ENCODE measurements at regions not wholly inside any gene's neighbourhood (a gene's known extent, or its start where the extent isn't known, plus 50 kb on each side); places are given as distances from the start of the nearest gene placed in this dataset.

DNA sequence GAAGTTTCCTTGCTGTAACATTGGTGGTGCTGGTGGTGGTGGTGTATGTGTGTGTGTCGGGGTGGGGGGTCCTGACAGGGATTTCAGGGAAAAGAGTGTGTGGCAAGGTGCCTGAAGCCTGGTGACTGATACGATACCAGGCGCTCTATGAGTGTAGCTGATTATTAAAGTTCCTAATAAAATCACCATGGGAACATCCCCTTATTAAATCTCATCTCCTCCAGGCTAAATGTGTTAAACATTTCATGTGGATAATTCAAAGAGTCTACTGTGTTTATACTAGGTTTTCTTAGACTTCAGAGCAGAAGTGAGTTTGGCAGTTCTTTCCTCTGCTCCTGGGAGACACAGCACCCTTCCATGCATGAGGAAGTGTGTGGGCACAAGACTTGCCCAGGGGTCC lies 82.0 kb downstream of the THNSL2 start:
- Histone ChIP-seq H3K9me3 (ENCODE audit: control insufficient read depth in 1 of 2, insufficient read depth in 1 of 2, low read length in 2 of 2) (peaks cover 0 to 5% of the 10 kb centered on the region in 2 experiments), H3K4me1 (ENCODE audit: insufficient read depth, low read length) (peaks cover 3% of the 10 kb centered on the region), H3K27me3 (ENCODE audit: control insufficient read depth in 1 of 2, insufficient read depth in 2 of 2, low read length in 2 of 2) (peaks cover 0 to 6% of the 10 kb centered on the region in 2 experiments), H3K36me3 (ENCODE audit: insufficient read depth, low read length) (no peaks in the 10 kb centered on the region), H3K27ac (ENCODE audit: low read depth in 1 of 2, low read length in 2 of 2) (no peak overlapping the region), H3K4me3 (ENCODE audit: low read length) (no peak overlapping the region)
- Mint-ChIP-seq H3K27ac (no peak overlapping the region), H3K9me3 (no peaks in the 10 kb centered on the region), H3K4me3 (no peak overlapping the region), H3K27me3 (peaks cover 36% of the 10 kb centered on the region), H3K4me1 (ENCODE audit: low read depth) (no peaks in the 10 kb centered on the region), H3K36me3 (ENCODE audit: low read depth) (no peaks in the 10 kb centered on the region)
- TF ChIP-seq, protein P1, sequence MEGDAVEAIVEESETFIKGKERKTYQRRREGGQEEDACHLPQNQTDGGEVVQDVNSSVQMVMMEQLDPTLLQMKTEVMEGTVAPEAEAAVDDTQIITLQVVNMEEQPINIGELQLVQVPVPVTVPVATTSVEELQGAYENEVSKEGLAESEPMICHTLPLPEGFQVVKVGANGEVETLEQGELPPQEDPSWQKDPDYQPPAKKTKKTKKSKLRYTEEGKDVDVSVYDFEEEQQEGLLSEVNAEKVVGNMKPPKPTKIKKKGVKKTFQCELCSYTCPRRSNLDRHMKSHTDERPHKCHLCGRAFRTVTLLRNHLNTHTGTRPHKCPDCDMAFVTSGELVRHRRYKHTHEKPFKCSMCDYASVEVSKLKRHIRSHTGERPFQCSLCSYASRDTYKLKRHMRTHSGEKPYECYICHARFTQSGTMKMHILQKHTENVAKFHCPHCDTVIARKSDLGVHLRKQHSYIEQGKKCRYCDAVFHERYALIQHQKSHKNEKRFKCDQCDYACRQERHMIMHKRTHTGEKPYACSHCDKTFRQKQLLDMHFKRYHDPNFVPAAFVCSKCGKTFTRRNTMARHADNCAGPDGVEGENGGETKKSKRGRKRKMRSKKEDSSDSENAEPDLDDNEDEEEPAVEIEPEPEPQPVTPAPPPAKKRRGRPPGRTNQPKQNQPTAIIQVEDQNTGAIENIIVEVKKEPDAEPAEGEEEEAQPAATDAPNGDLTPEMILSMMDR (IDR thresholded peaks at IDR 0.05) = no peak
- CTCF ChIA-PET = no interaction called here
- POLR2A ChIA-PET = no interaction called here
- DNase-seq (no peak), ATAC-seq (ENCODE audit: poor library complexity) (no peak)
- intact Hi-C loops (cut with DNase I, micrococcal nuclease) = no loop called here

DNA sequence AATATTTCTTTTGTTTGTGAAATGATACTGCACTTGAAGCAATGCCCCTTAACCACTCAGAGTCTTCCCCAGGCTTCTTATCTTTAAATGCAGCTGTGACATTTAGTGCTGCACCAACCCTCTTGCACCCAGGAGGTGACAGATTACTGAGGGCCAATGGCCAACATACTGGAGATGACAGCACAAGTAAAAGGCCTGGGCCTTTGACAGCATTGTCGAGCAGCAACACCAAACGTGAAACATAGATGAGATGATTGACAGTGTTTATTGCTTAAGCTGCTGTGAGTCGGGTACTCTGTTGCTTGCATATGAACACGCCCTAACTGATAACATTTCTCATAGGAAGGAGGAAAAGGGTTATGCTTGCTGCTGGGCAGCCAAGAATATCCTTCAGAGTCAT lies 80.3 kb downstream of the THNSL2 start:
- Mint-ChIP-seq H3K36me3 (ENCODE audit: low read depth) (no peaks in the 10 kb centered on the region), H3K27ac (no peak overlapping the region), H3K4me3 (no peak overlapping the region), H3K4me1 (ENCODE audit: low read depth) (no peaks in the 10 kb centered on the region), H3K9me3 (no peaks in the 10 kb centered on the region), H3K27me3 (peaks cover 28% of the 10 kb centered on the region)
- no peak for DNase-seq
- H3K27ac ChIP-seq (ENCODE audit: low read depth in 1 of 2, low read length in 2 of 2) = no peak overlapping the region
- intact Hi-C loops (cut with DNase I, micrococcal nuclease) = no loop called here
- H3K36me3 ChIP-seq (ENCODE audit: insufficient read depth, low read length) = no peaks in the 10 kb centered on the region
- no peak overlapping the region for H3K4me3 ChIP-seq (ENCODE audit: low read length)
- CTCF ChIA-PET = no interaction called here
- TF ChIP-seq, protein P1 (IDR thresholded peaks at IDR 0.05) = no peak
- ATAC-seq (ENCODE audit: poor library complexity) = no peak
- peaks cover 3% of the 10 kb centered on the region for H3K4me1 ChIP-seq (ENCODE audit: insufficient read depth, low read length)
- peaks cover 0 to 6% of the 10 kb centered on the region in 2 experiments for H3K27me3 ChIP-seq (ENCODE audit: control insufficient read depth in 1 of 2, insufficient read depth in 2 of 2, low read length in 2 of 2)
- peaks cover 0 to 5% of the 10 kb centered on the region in 2 experiments for H3K9me3 ChIP-seq (ENCODE audit: control insufficient read depth in 1 of 2, insufficient read depth in 1 of 2, low read length in 2 of 2)
- POLR2A ChIA-PET = no interaction called here

DNA sequence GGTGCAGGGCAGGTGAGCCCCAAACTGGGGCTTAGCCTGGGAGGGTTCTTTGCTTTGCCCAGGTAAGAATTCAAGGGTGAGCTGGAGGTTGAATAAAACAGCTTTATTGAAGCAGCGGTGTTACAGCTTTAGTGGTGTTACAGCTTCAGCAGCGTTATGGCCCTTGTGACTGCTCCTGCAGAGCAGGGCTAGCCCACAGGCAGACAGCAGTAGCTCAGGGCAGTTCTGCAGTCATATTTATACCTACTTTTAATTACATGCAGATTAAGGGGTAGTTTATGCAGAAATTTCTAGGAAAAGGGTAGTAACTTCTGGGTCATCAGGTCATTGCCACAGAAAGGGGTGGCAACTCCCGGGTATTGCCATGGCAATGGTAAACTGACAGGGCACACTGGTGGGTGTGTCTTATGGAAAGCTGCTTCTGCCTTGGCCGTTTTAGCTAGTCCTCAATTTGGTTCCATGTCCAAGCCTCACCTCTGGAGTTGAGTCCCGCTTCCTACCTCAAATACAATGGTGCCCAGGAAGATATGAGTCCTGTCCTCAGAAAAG lies 78.2 kb downstream of the THNSL2 start:
- TF ChIP-seq, protein P1 (IDR thresholded peaks at IDR 0.05) = no peak
- CTCF ChIA-PET = no interaction called here
- H3K27me3 Mint-ChIP-seq = peaks cover 18% of the 10 kb centered on the region

More for the DNA sequence above, 78.2 kb downstream of the THNSL2 start:
- DNase-seq = no peak
- Histone ChIP-seq H3K27ac (ENCODE audit: low read depth in 1 of 2, low read length in 2 of 2) (no peak overlapping the region), H3K4me1 (ENCODE audit: insufficient read depth, low read length) (peaks cover 3% of the 10 kb centered on the region), H3K36me3 (ENCODE audit: insufficient read depth, low read length) (no peaks in the 10 kb centered on the region), H3K4me3 (ENCODE audit: low read length) (no peak overlapping the region), H3K27me3 (ENCODE audit: control insufficient read depth in 1 of 2, insufficient read depth in 2 of 2, low read length in 2 of 2) (peaks cover 0 to 6% of the 10 kb centered on the region in 2 experiments), H3K9me3 (ENCODE audit: control insufficient read depth in 1 of 2, insufficient read depth in 1 of 2, low read length in 2 of 2) (peaks cover 0 to 12% of the 10 kb centered on the region in 2 experiments)
- H3K9me3 Mint-ChIP-seq = no peaks in the 10 kb centered on the region
- POLR2A ChIA-PET = no interaction called here
- H3K4me3 Mint-ChIP-seq = no peak overlapping the region
- H3K27ac Mint-ChIP-seq = no peak overlapping the region
- H3K36me3 Mint-ChIP-seq (ENCODE audit: low read depth) = no peaks in the 10 kb centered on the region
- no peak for ATAC-seq (ENCODE audit: poor library complexity)
- H3K4me1 Mint-ChIP-seq (ENCODE audit: low read depth) = no peaks in the 10 kb centered on the region
- intact Hi-C loops (cut with DNase I, micrococcal nuclease) = no loop called here
